ENCODE measurements at regions not wholly inside any gene's neighbourhood (a gene's known extent, or its start where the extent isn't known, plus 50 kb on each side); places are given as distances from the start of the nearest gene placed in this dataset.
"Not testable (repeated sequence)": the region's sequence is repeated elsewhere in the genome, so short reads cannot be mapped to it uniquely, and the experiment has no call there.

- not testable (repeated sequence) for DNase-seq (ENCODE audit: low spot score)
These were observed 123.9 kb downstream of the MREG start for GRCh38 chr2:215889240-215889969.

DNA sequence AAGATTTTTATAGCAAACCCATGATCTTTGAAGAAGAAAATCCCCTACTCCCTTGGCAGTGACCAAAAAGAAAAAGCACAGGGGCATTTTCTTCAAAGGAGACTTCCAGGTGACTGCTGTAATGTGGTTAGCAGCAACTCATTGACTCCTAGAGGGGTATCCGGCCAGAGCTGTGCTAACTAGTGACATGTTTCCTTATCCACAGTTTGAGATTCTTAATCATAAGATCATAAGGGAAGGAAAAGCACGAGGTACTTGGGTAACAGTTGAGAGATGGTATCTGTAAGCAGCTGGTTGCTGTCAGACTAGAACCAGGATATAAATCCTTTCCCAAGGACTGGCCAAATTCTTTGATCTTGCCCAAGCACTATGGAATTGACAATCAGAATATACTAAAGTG is 124.7 kb downstream of the MREG start:
- DNase-seq (ENCODE audit: low spot score), result no peak

DNA sequence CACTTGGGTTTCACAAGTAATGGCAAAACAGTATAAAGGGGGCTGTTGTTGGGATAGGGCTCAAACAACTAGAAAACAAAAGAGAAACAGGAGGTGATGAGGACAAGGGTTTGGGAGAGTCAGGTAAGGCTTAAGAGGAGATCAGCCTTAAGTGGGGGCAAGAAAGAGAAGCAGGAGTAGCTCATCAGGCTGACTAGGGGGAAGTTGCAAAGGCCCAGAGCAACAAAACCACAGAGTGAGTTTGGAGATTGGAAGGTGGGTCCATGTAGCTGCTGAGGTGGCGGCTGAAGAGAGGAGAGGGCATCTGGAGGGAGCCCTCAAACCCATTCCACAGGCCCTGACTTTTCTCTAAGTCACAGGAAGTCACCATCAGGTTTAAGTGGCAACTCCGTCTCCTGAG is 126.0 kb downstream of the MREG start:
- no peak for DNase-seq (ENCODE audit: low spot score)

GRCh38 chr2:215886022-215886421 is 127.3 kb downstream of the MREG start:
- DNase-seq (ENCODE audit: low spot score), result no peak

- DNase-seq (ENCODE audit: low spot score), result no peak
These were observed 127.8 kb downstream of the MREG start for GRCh38 chr2:215885536-215885935.

- DNase-seq (ENCODE audit: low spot score), result no peak
These were observed 128.8 kb downstream of the MREG start for GRCh38 chr2:215884451-215885087.

DNA sequence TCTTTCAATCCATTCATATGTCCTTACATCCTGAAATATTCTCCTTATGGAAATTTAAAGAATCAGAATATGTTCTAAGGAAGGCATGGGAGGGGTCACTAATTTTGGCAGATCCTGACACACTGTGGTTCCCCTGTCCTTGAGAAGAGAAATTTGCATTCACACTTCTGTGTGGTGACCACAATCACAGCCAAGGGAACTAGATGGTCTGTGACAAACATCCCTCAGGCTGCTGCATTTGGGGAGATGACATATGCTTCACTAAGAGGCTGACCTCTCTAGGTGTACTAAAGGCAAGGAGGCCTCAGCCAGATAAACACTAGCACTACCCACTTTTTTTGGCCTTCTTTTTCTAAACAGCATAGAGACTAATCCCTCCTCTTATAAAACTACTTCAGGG is 129.6 kb downstream of the MREG start:
- no peak for DNase-seq (ENCODE audit: low spot score)

DNA sequence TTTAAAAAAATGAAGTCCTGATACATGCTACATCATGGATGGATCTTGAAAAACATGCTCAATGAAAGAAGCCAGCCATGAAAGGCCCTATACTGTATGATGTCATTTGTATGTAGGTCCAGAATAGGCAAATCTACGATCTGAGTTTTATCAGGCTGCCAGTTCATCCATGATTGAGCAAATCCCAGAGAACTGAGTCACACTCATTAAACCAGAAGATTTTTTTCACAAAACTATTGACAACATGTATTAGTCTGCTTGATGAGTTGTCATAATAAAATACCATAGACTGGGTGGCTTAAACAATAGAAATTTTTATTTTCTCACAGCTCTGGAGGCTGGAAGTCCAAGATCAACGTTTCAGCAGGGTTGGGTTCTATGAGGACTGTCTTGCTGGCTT is 130.7 kb downstream of the MREG start:
- DNase-seq (ENCODE audit: low spot score), result no peak

- no peak for DNase-seq (ENCODE audit: low spot score)
These were observed 131.8 kb downstream of the MREG start for GRCh38 chr2:215881582-215881981.

DNA sequence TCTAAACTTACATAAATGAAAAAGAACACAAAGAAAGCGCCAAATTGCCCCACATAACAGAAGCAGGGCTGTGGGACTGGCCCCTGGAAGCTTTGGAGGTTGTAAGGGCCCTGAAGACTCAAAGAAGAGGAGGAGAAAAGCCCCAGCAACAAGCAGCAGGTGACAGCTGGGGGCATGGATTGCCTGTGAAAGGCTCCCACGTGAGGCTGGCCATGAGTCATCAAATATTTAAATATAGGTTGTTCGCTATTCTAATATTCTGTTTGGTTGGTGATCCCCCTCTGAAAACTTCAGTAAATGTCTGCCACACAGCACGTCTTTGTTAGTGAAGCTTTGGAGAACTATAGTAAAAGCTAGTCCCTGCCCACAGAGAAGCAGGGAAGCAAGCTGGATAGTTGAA is 132.4 kb downstream of the MREG start:
- DNase-seq (ENCODE audit: low spot score), result no peak

GRCh38 chr2:215879977-215880940 is 133.1 kb downstream of the MREG start:
- DNase-seq (ENCODE audit: low spot score), result no peak

DNA sequence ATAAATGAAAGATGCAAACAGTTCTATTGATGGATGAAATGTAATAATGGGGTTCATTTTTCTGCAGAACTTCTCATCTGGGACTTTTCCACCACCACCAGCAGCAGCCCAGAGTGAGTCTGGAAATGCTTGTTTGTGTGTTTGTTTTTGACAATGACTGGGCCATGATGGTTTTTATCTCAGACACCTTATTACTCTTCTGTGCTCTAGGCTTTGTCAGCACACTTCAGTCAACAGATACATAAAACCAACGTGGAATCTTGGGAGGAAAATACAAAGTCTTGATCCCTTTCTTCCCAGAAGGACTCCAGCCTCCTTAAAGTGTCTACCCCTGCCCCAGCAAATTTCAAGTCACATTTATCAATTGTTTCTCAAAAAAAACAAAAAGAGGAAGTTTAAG is 134.0 kb downstream of the MREG start:
- no peak for DNase-seq (ENCODE audit: low spot score)

GRCh38 chr2:215878476-215879063 is 134.8 kb downstream of the MREG start:
- DNase-seq (ENCODE audit: low spot score), result no peak

DNA sequence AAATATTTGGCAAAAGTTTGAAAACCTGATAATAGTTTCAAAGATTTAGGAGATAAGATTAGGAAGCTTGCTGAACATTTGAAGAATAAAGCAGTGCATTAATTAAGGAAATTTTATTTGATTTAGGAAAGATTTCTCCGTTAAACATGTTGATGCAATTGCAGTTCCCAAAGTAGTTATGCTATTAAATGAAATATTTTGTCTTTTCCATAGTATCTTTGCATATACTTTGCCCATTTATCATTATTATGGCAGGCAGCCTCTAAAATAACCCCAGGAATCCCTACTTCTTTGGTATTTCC is 136.5 kb downstream of the MREG start:
- no peak for DNase-seq (ENCODE audit: low spot score)

DNA sequence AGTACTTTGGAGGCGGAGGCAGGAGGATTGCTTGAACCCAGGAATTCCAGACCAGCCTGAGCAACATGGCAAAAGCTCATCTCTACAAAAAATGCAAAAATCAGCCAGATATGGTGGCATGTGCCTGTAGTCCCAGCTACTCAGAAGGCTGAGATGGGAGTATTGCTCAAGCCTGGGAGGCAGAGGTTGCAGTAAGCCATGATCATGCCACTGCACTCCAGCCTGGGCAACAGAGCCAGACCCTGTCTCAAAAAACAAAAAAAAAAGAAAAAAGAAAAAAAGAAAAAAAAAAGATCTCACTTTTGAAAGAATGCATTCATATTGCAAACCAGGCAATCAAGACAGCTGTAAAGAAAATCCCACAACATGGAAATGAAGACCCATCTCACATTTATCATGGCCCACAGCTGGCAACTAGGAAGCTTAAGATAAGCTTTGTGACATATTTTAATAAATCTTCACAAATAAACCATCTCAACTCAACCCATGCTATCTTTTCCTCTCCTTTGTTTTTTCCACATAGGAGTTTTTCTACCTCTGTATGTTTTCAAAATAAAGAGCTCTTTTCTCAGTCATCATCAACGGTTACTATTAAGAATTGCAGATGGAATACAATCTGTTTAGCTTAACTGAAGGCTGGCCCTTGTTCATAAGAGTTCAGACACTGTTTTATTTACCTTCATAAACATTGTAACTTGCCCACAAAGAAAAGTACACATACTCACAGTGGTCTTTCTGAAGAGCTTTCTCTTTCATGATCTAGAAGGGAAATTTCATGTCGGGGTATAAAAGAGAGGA is 137.0 kb downstream of the MREG start:
- no peak for DNase-seq (ENCODE audit: low spot score)

- DNase-seq (ENCODE audit: low spot score), result no peak
These were observed 138.9 kb downstream of the MREG start for GRCh38 chr2:215874418-215874817.

DNA sequence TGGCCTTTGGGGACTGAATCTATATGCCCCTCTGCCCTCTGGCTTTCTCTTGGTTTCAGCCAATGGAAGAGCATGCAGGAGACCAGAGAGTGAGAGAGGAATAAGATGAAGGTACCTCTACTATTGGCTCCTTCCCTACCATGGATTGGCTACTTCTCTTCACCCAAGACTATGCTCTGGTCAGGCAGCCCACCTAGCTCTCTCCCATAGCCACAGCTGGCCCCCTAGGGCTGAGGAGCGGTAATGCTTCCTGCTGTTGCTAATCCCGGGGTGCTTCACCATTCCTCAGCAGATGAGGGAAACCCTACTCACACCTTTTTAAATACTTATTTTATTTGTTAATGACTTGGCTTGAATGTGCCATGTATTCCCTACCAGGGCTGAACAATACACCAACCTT is 142.4 kb downstream of the MREG start:
- peak; percentile 49 for DNase-seq (ENCODE audit: low spot score)

GRCh38 chr2:215870088-215870490 is 143.3 kb downstream of the MREG start:
- DNase-seq (ENCODE audit: low spot score), result peak; percentile 22

DNA sequence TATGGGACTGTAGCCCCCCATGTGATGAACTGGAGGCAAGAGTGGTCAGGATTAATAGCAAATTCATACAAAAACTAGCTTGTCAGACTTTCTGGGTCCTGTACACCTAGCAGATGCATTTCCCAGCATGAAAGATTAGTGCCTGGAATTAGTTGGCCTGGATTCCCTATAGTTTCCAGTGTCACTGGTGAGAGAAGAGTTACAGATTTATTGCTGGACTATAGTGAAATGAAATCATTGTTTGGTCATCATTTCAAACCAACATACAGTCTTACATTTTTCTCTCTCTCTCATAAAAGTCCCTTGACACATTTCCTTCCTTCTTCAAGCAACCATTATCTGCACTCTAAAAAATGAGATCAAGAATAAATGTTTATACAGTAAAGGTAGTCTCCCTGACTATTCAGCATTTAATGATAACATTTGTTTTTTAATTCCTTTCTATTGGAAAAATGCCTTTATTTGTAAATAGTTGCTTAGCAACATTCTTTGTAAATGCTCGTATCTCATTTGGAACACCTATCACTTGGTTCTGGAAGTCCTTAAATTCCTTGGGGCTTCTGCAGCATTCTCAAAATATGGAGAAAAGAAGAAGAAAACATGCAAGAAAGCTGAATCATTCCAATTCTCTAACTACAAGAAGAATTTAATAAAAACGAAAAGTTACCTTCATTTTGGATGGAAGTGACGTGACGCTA is 144.4 kb downstream of the MREG start:
- DNase-seq (ENCODE audit: low spot score), result no peak

- no peak for DNase-seq (ENCODE audit: low spot score)
These were observed 146.7 kb downstream of the MREG start for GRCh38 chr2:215866606-215867005.

DNA sequence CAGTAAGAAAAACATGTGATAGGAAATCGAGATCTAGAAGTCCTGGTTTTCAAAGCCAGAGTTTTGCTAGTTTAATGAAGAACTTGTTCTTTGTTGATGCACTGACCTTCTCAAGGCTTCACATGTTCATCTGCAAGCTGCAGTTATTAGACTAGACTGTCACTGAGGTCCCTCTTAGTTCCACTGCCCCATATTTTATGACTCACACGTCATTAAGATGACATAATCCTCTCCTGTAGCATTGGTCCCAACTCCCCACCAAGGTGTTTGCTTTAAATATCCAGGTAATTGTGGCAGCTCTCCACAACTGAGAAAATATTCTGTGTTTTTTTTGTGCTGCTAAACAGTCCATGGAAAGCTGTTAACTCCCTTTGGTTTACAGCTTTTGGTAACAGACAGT is 149.7 kb downstream of the MREG start:
- DNase-seq (ENCODE audit: low spot score), result no peak
